Astrocyte (in vitro differentiated cells and primary cell): ENCODE measurements at regions not wholly inside any gene's neighbourhood (a gene's known extent, or its start where the extent isn't known, plus 50 kb on each side); places are given as distances from the start of the nearest gene placed in this dataset.

Experiments used
- DNase-seq: peaks from one replicate; pipeline ENCODE4 v3.0.0-alpha.2; 2010; ENCODE audit warnings: low read depth
- FAIRE-seq: peaks from 2 replicates; lab custom pipeline; 2011; peaks lifted over from hg19 to GRCh38; lab: Jason Lieb, UNC
- H2AFZ ChIP-seq: 2 replicates; pipeline ENCODE4 v1.6.0; 2012; ENCODE audit warnings: low read depth, low read length, inconsistent platforms
- H3K27ac ChIP-seq: 2 replicates; pipeline ENCODE4 v1.5.1; 2011; ENCODE audit warnings: low read depth, low read length, inconsistent platforms
- H3K27me3 ChIP-seq: 2 replicates; pipeline ENCODE4 v1.6.0; 2011; ENCODE audit warnings: low read length, inconsistent platforms; ENCODE audit not compliant: insufficient read depth
- H3K36me3 ChIP-seq: 2 replicates; pipeline ENCODE4 v1.5.1; 2011; ENCODE audit warnings: low read length, inconsistent platforms; ENCODE audit not compliant: insufficient read depth
- H3K4me1 ChIP-seq: 2 replicates; pipeline ENCODE4 v1.5.1; 2011; ENCODE audit warnings: low read length, inconsistent platforms; ENCODE audit not compliant: insufficient read depth
- H3K4me2 ChIP-seq: 2 replicates; pipeline ENCODE4 v1.6.0; 2012; ENCODE audit warnings: low read length, inconsistent platforms
- H3K4me3 ChIP-seq: 2 replicates; pipeline ENCODE4 v1.5.1; 2011; ENCODE audit warnings: low read depth, mild to moderate bottlenecking, low read length, inconsistent platforms; ENCODE audit not compliant: insufficient read depth
- H3K79me2 ChIP-seq: 2 replicates; pipeline ENCODE4 v1.6.0; 2012; ENCODE audit warnings: mild to moderate bottlenecking, low read length, inconsistent platforms; ENCODE audit not compliant: insufficient read depth
- H3K9ac ChIP-seq: 2 replicates; pipeline ENCODE4 v1.6.0; 2012; ENCODE audit warnings: mild to moderate bottlenecking, low read length, inconsistent platforms
- H3K9me3 ChIP-seq: 2 replicates; pipeline ENCODE4 v1.5.1; 2012; ENCODE audit warnings: low read depth, mild to moderate bottlenecking, low read length, inconsistent platforms; ENCODE audit not compliant: insufficient read depth
- H4K20me1 ChIP-seq: 2 replicates; pipeline ENCODE4 v1.6.0; 2012; ENCODE audit warnings: low read length, inconsistent platforms; ENCODE audit not compliant: insufficient read depth
- H3K27ac Mint-ChIP-seq: one replicate; pipeline ENCODE4 v1.8.0; 2021; ENCODE audit warnings: mild to moderate bottlenecking, mixed read lengths; ENCODE audit not compliant: unreplicated experiment
- H3K27me3 Mint-ChIP-seq: one replicate; pipeline ENCODE4 v1.8.0; 2021; ENCODE audit warnings: low read depth, mixed read lengths; ENCODE audit not compliant: unreplicated experiment
- H3K36me3 Mint-ChIP-seq: one replicate; pipeline ENCODE4 v1.8.0; 2021; ENCODE audit warnings: low read depth, mixed read lengths; ENCODE audit not compliant: unreplicated experiment
- H3K4me1 Mint-ChIP-seq: one replicate; pipeline ENCODE4 v1.8.0; 2021; ENCODE audit warnings: low read depth, mixed read lengths; ENCODE audit not compliant: unreplicated experiment
- H3K4me3 Mint-ChIP-seq: one replicate; pipeline ENCODE4 v1.8.0; 2021; ENCODE audit warnings: mild to moderate bottlenecking, moderate library complexity, mixed read lengths; ENCODE audit not compliant: unreplicated experiment
- H3K9me3 Mint-ChIP-seq: one replicate; pipeline ENCODE4 v1.8.0; 2021; ENCODE audit warnings: mild to moderate bottlenecking, mixed read lengths; ENCODE audit not compliant: unreplicated experiment
- CTCF ChIP-seq: IDR thresholded peaks from 2 replicates; pipeline ENCODE4 v1.5.1; 2011; ENCODE audit warnings: low read depth, mild to moderate bottlenecking, inconsistent platforms, low read length, moderate library complexity; ENCODE audit not compliant: insufficient read depth
- EZH2 ChIP-seq: IDR thresholded peaks from 2 replicates; pipeline ENCODE4 v1.6.1; 2012; ENCODE audit warnings: mild to moderate bottlenecking, low read length, inconsistent platforms; ENCODE audit not compliant: insufficient read depth

- Histone ChIP-seq H3K9me3 (peaks cover 18% of the 10 kb centered on the region), H3K4me3 (no peak overlapping the region), H3K4me2 (no peak overlapping the region), H3K27me3 (no peaks in the 10 kb centered on the region), H3K79me2 (no peaks in the 10 kb centered on the region), H3K9ac (no peak overlapping the region), H2AFZ (no peak overlapping the region), H3K4me1 (no peaks in the 10 kb centered on the region), H3K27ac (no peak overlapping the region), H3K36me3 (no peaks in the 10 kb centered on the region), H4K20me1 (no peaks in the 10 kb centered on the region)
- H3K9me3 Mint-ChIP-seq, result peaks cover 13% of the 10 kb centered on the region
- H3K27me3 Mint-ChIP-seq, result peaks cover 10% of the 10 kb centered on the region
- FAIRE-seq (no peak), DNase-seq (no peak)
- no peaks in the 10 kb centered on the region for H3K4me1 Mint-ChIP-seq
- TF ChIP-seq CTCF (no peak), EZH2 (no peak)
- no peaks in the 10 kb centered on the region for H3K36me3 Mint-ChIP-seq
- no peak overlapping the region for H3K27ac Mint-ChIP-seq
- no peak overlapping the region for H3K4me3 Mint-ChIP-seq
These were observed 164.4 kb upstream of the PPP2R2D start for GRCh38 chr10:131736321-131736980.

GRCh38 chr10:131737543-131738395 lies 163.0 kb upstream of the PPP2R2D start:
- Histone ChIP-seq H3K9me3 (peaks cover 10% of the 10 kb centered on the region), H3K27me3 (no peaks in the 10 kb centered on the region), H4K20me1 (no peaks in the 10 kb centered on the region), H3K4me3 (no peak overlapping the region), H3K4me1 (no peaks in the 10 kb centered on the region), H3K27ac (no peak overlapping the region), H3K79me2 (no peaks in the 10 kb centered on the region), H3K9ac (no peak overlapping the region), H2AFZ (no peak overlapping the region), H3K4me2 (no peak overlapping the region), H3K36me3 (no peaks in the 10 kb centered on the region)
- no peak for DNase-seq
- H3K4me1 Mint-ChIP-seq, result no peaks in the 10 kb centered on the region
- H3K4me3 Mint-ChIP-seq, result no peak overlapping the region
- FAIRE-seq, result no peak
- H3K27me3 Mint-ChIP-seq, result peaks cover 8% of the 10 kb centered on the region
- H3K27ac Mint-ChIP-seq, result no peak overlapping the region
- no peaks in the 10 kb centered on the region for H3K36me3 Mint-ChIP-seq
- H3K9me3 Mint-ChIP-seq, result peaks cover 8% of the 10 kb centered on the region
- no peak for TF ChIP-seq EZH2
- no peak for TF ChIP-seq CTCF

GRCh38 chr10:131738396-131738735 lies 162.4 kb upstream of the PPP2R2D start:
- Histone ChIP-seq H3K4me1 (no peaks in the 10 kb centered on the region), H2AFZ (no peak overlapping the region), H3K9me3 (peaks cover 10% of the 10 kb centered on the region), H3K36me3 (no peaks in the 10 kb centered on the region), H3K4me3 (no peak overlapping the region), H4K20me1 (no peaks in the 10 kb centered on the region), H3K27ac (no peak overlapping the region), H3K4me2 (no peak overlapping the region), H3K9ac (no peak overlapping the region), H3K27me3 (no peaks in the 10 kb centered on the region), H3K79me2 (no peaks in the 10 kb centered on the region)
- peaks cover 6% of the 10 kb centered on the region for H3K9me3 Mint-ChIP-seq
- no peak for FAIRE-seq
- no peak overlapping the region for H3K4me3 Mint-ChIP-seq
- H3K27me3 Mint-ChIP-seq, result peaks cover 8% of the 10 kb centered on the region
- no peak for DNase-seq
- H3K36me3 Mint-ChIP-seq, result no peaks in the 10 kb centered on the region
- TF ChIP-seq EZH2 (no peak), CTCF (no peak)
- H3K4me1 Mint-ChIP-seq, result no peaks in the 10 kb centered on the region
- H3K27ac Mint-ChIP-seq, result no peak overlapping the region
